ENCODE measurements at regions not wholly inside any gene's neighbourhood (a gene's known extent, or its start where the extent isn't known, plus 50 kb on each side); places are given as distances from the start of the nearest gene placed in this dataset.
A peak's percentile ranks its signal among the peaks of the same experiment; 100 is the strongest.

DNA sequence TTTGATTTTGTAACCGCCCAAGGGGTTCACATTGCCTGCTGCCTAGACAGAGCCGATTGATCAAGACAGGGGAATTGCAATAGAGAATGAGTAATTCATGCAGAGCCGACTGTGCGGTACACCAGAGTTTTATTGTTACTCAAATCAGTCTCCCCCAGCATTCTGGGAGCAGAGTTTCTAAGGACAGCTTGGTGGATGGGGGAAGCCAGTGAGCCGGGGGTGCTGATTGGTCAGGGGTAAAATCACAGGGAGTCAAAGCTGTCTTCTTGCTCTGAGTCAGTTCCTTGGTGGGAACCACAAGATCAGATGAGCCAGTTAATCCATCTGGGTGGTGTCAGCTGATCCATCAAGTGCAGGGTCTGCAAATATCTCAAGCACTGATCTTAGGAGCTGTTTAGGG lies 60.0 kb upstream of the EZR start:
- in situ Hi-C loops (cut with MboI) (no loop called here), intact Hi-C loops (cut with micrococcal nuclease; ENCODE audit: unreplicated experiment) (no loop called here)
- ChIA-PET CTCF (interaction anchor here (0.6 kb wide), 1 partner anchor 33 kb away, joined by 3 read pairs; no protein-coding TSS in a partner anchor), SMC1A (ENCODE audit: uncharacterized antibody, unreplicated experiment) (interaction anchor here (1.0 to 1.5 kb wide), 2 partner anchors 14 to 32 kb away, joined by 3 to 4 read pairs; no protein-coding TSS in a partner anchor), RAD21 (ENCODE audit: unreplicated experiment) (no interaction called here), POLR2A (interaction anchor here (1.2 kb wide), 1 partner anchor 9 kb away, joined by 5 read pairs; no protein-coding TSS in a partner anchor)
- H4K20me1 ChIP-seq (ENCODE audit: control insufficient read depth, insufficient read depth) = no peaks in the 10 kb centered on the region
- ATAC-seq (peak; percentile 75), DNase-seq (ENCODE audit: low read depth, low spot score) (no peak), FAIRE-seq (no peak)
- H3K9me3 ChIP-seq (replicated peaks; ENCODE audit: control insufficient read depth, insufficient read depth, low read length) = peaks cover 8% of the 10 kb centered on the region; the same call in 2 of the 3 replicates
- BruUV-seq (replicated peaks) = no TSS peak
- H3K79me2 ChIP-seq (ENCODE audit: control insufficient read depth, insufficient read depth, low read length) = no peaks in the 10 kb centered on the region
- no peak overlapping the region for H3K27ac ChIP-seq (ENCODE audit: control insufficient read depth, insufficient read depth)
- no peaks in the 10 kb centered on the region for H3K27me3 ChIP-seq (replicated peaks in 1 of 2; ENCODE audit: control insufficient read depth in 2 of 2, insufficient read depth in 2 of 2, low read length in 1 of 2)
- WGBS (ENCODE audit: insufficient coverage, insufficient replicate concordance, low lambda C conversion rate, missing lambda C conversion rate) = 2% methylated on average over 5 of the region's 5 CpGs
- no peaks in the 10 kb centered on the region for H3K36me3 ChIP-seq (ENCODE audit: control insufficient read depth in 2 of 2, insufficient read depth in 2 of 2, low read length in 1 of 2)
- 0 out of 2 replicates have a peak overlapping the region, but pooled peaks have one; percentile 8 for H3K4me2 ChIP-seq (ENCODE audit: control insufficient read depth, insufficient read depth)
- no peak overlapping the region; the same call in 1 of the 2 replicates for H2AFZ ChIP-seq (ENCODE audit: control insufficient read depth, low read depth, low read length)
- TF ChIP-seq MEF2B (IDR thresholded peaks at IDR 0.05; ENCODE audit: partially characterized antibody, poor library complexity, severe bottlenecking) (no peak), IKZF2 (IDR thresholded peaks at IDR 0.05) (0 out of 4 replicates have a peak, but pooled peaks of 1 of the 2 experiments have one; percentile 14), JUNB (IDR thresholded peaks at IDR 0.05) (peak; percentile 80), NR2C1 (IDR thresholded peaks at IDR 0.05) (no peak), SIN3A (IDR thresholded peaks at IDR 0.05; ENCODE audit: low read depth, low read length) (no peak), CBX5 (IDR thresholded peaks at IDR 0.05; ENCODE audit: low read depth) (0 out of 2 replicates have a peak, but pooled peaks have one; percentile 58), NBN (IDR thresholded peaks at IDR 0.05) (no peak), RUNX3 (IDR thresholded peaks at IDR 0.05; ENCODE audit: low read length) (peak; percentile 68; the same call in 1 of the 2 replicates), NFYB (IDR thresholded peaks at IDR 0.05; ENCODE audit: insufficient read depth, low read depth, low read length) (peak; percentile 60), ELK1 (IDR thresholded peaks at IDR 0.05; ENCODE audit: low read depth, low read length) (no peak), NFIC (IDR thresholded peaks at IDR 0.05; ENCODE audit: low read depth, low read length) (peak; percentile 65), ZBTB40 (IDR thresholded peaks at IDR 0.05; ENCODE audit: borderline replicate concordance) (no peak), PAX8 (IDR thresholded peaks at IDR 0.05) (no peak), RBBP5 (conservative IDR thresholded peaks at IDR 0.05) (no peak)
- TF ChIP-seq, protein P1, sequence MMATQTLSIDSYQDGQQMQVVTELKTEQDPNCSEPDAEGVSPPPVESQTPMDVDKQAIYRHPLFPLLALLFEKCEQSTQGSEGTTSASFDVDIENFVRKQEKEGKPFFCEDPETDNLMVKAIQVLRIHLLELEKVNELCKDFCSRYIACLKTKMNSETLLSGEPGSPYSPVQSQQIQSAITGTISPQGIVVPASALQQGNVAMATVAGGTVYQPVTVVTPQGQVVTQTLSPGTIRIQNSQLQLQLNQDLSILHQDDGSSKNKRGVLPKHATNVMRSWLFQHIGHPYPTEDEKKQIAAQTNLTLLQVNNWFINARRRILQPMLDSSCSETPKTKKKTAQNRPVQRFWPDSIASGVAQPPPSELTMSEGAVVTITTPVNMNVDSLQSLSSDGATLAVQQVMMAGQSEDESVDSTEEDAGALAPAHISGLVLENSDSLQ (IDR thresholded peaks at IDR 0.05) = 0 out of 2 replicates have a peak, but pooled peaks have one; percentile 11
- no peaks in the 10 kb centered on the region for H3K4me1 ChIP-seq (ENCODE audit: control insufficient read depth, insufficient read depth, low read length)
- no peak overlapping the region for H3K9ac ChIP-seq (ENCODE audit: control insufficient read depth, insufficient read depth, low read length)
- no peak overlapping the region for H3K4me3 ChIP-seq
